Transverse colon (tissue), 3 donors: ENCODE measurements at regions not wholly inside any gene's neighbourhood (a gene's known extent, or its start where the extent isn't known, plus 50 kb on each side); places are given as distances from the start of the nearest gene placed in this dataset.

Experiments used
- CTCF ChIP-seq, 5 experiments: fragments of 200-600 bp in 3 of 5; fragments of 450-650 bp in 2 of 5; sonication (generic) in 3 of 5; IDR thresholded peaks; 1 replicate in 2 of 5; 2 replicates in 3 of 5; pipeline ENCODE4 v1.5.1; 2016 to 2017; ENCODE audit warnings: antibody characterized with exemption in 5 of 5, inconsistent platforms in 3 of 5, mild to moderate bottlenecking in 2 of 5, moderate library complexity in 1 of 5
- EP300 ChIP-seq: sonication (generic); formaldehyde crosslinking; IDR thresholded peaks from one replicate; pipeline ENCODE4 v1.6.1; 2017; ENCODE audit warnings: antibody characterized with exemption, low read depth
- POLR2A ChIP-seq: fragments of 450-650 bp; IDR thresholded peaks from one replicate; pipeline ENCODE4 v1.6.1; 2016; ENCODE audit warnings: antibody characterized with exemption, mild to moderate bottlenecking, moderate library complexity

- no peak for TF ChIP-seq EP300
- peak; percentile 81 to 89 (median 83) for TF ChIP-seq CTCF (IDR thresholded peaks at IDR 0.05)
- no peak for TF ChIP-seq POLR2A
These were observed 407.2 kb upstream of the TGFBR2 start for GRCh38 chr3:30199096-30199759.
